SJSA1 (cell line): ENCODE measurements at regions not wholly inside any gene's neighbourhood (a gene's known extent, or its start where the extent isn't known, plus 50 kb on each side); places are given as distances from the start of the nearest gene placed in this dataset.

Experiments
- DNase-seq, 2 experiments: peaks; one replicate each; pipeline ENCODE4 v3.0.0-alpha.2; 2015 to 2020; ENCODE audit warnings: low spot score in 2 of 2, low read depth in 1 of 2
- H3K27ac ChIP-seq: fragments of 250-450 bp; sonication (Bioruptor Pico); 2 replicates; pipeline ENCODE4 v1.5.1; 2020; ENCODE audit warnings: mild to moderate bottlenecking, moderate library complexity
- H3K27me3 ChIP-seq: fragments of 250-450 bp; sonication (Bioruptor Pico); replicated peaks from 2 replicates; pipeline ENCODE4 v1.5.1; 2020; ENCODE audit warnings: mild to moderate bottlenecking, moderate library complexity
- H3K36me3 ChIP-seq: fragments of 250-450 bp; sonication (Bioruptor Pico); 2 replicates; pipeline ENCODE4 v1.5.1; 2020; ENCODE audit warnings: mild to moderate bottlenecking
- H3K4me1 ChIP-seq: fragments of 250-450 bp; sonication (Bioruptor Pico); replicated peaks from 2 replicates; pipeline ENCODE4 v1.6.1; 2021; ENCODE audit warnings: mild to moderate bottlenecking
- H3K4me3 ChIP-seq: fragments of 250-450 bp; sonication (Bioruptor Pico); 2 replicates; pipeline ENCODE4 v1.5.1; 2020; ENCODE audit warnings: mild to moderate bottlenecking
- H3K9me3 ChIP-seq: fragments of 250-450 bp; sonication (Bioruptor Pico); replicated peaks from 2 replicates; pipeline ENCODE4 v1.5.1; 2020; ENCODE audit warnings: mild to moderate bottlenecking

- Histone ChIP-seq H3K27ac (peak overlapping the region; percentile 74), H3K36me3 (no peaks in the 10 kb centered on the region), H3K9me3 (no peaks in the 10 kb centered on the region), H3K27me3 (no peaks in the 10 kb centered on the region), H3K4me3 (peak overlapping the region; percentile 25), H3K4me1 (peaks cover 13% of the 10 kb centered on the region)
- DNase-seq, result peak; percentile 69 to 83
Measured at GRCh38 chr18:67359873-67360838, 156.4 kb downstream of the DSEL start.

- H3K36me3 ChIP-seq, result no peaks in the 10 kb centered on the region
- H3K4me3 ChIP-seq, result no peak overlapping the region
- no peak for DNase-seq
- H3K9me3 ChIP-seq, result no peaks in the 10 kb centered on the region
- H3K27me3 ChIP-seq, result no peaks in the 10 kb centered on the region; the same call in 1 of the 2 replicates
- H3K4me1 ChIP-seq, result peaks cover 13% of the 10 kb centered on the region
- no peak overlapping the region for H3K27ac ChIP-seq
Measured at GRCh38 chr18:67358947-67359346, 157.6 kb downstream of the DSEL start.

GRCh38 chr18:67354692-67355091 is 161.8 kb downstream of the DSEL start:
- H3K27ac ChIP-seq, result no peak overlapping the region
- H3K9me3 ChIP-seq, result no peaks in the 10 kb centered on the region
- H3K4me1 ChIP-seq, result peaks cover 5% of the 10 kb centered on the region
- no peaks in the 10 kb centered on the region; the same call in 1 of the 2 replicates for H3K27me3 ChIP-seq
- H3K36me3 ChIP-seq, result no peaks in the 10 kb centered on the region
- no peak for DNase-seq
- no peak overlapping the region for H3K4me3 ChIP-seq

- no peaks in the 10 kb centered on the region for H3K4me1 ChIP-seq
- no peak for DNase-seq
- H3K9me3 ChIP-seq, result no peaks in the 10 kb centered on the region
- H3K27me3 ChIP-seq, result no peaks in the 10 kb centered on the region; the same call in 1 of the 2 replicates
- H3K36me3 ChIP-seq, result no peaks in the 10 kb centered on the region
- H3K4me3 ChIP-seq, result no peak overlapping the region
- H3K27ac ChIP-seq, result no peak overlapping the region
Measured at GRCh38 chr18:67354091-67354490, 162.4 kb downstream of the DSEL start.

- Histone ChIP-seq H3K27ac (no peak overlapping the region), H3K27me3 (no peaks in the 10 kb centered on the region), H3K4me1 (no peaks in the 10 kb centered on the region), H3K4me3 (no peak overlapping the region), H3K9me3 (no peaks in the 10 kb centered on the region), H3K36me3 (no peaks in the 10 kb centered on the region)
- DNase-seq, result no peak
Measured at GRCh38 chr18:67347438-67347837, 169.1 kb downstream of the DSEL start.

- DNase-seq, result no peak
- H3K9me3 ChIP-seq, result no peaks in the 10 kb centered on the region
- no peak overlapping the region for H3K27ac ChIP-seq
- no peaks in the 10 kb centered on the region for H3K36me3 ChIP-seq
- H3K4me3 ChIP-seq, result no peak overlapping the region
- H3K27me3 ChIP-seq, result no peaks in the 10 kb centered on the region
- no peaks in the 10 kb centered on the region for H3K4me1 ChIP-seq
Measured at GRCh38 chr18:67342159-67342558, 174.4 kb downstream of the DSEL start.

GRCh38 chr18:67337696-67338095 is 178.8 kb downstream of the DSEL start:
- no peaks in the 10 kb centered on the region for H3K27me3 ChIP-seq
- no peak for DNase-seq
- H3K4me3 ChIP-seq, result no peak overlapping the region
- H3K27ac ChIP-seq, result no peak overlapping the region
- no peaks in the 10 kb centered on the region for H3K9me3 ChIP-seq
- H3K36me3 ChIP-seq, result no peaks in the 10 kb centered on the region
- H3K4me1 ChIP-seq, result no peaks in the 10 kb centered on the region

GRCh38 chr18:67331857-67332256 is 184.7 kb downstream of the DSEL start:
- no peak for DNase-seq
- H3K36me3 ChIP-seq, result no peaks in the 10 kb centered on the region
- H3K9me3 ChIP-seq, result no peaks in the 10 kb centered on the region
- no peak overlapping the region for H3K4me3 ChIP-seq
- H3K27ac ChIP-seq, result no peak overlapping the region
- no peaks in the 10 kb centered on the region for H3K27me3 ChIP-seq
- H3K4me1 ChIP-seq, result no peaks in the 10 kb centered on the region

- no peak overlapping the region for H3K4me3 ChIP-seq
- no peaks in the 10 kb centered on the region for H3K9me3 ChIP-seq
- H3K27me3 ChIP-seq, result no peaks in the 10 kb centered on the region
- DNase-seq, result no peak
- no peaks in the 10 kb centered on the region for H3K36me3 ChIP-seq
- H3K4me1 ChIP-seq, result no peaks in the 10 kb centered on the region
- no peak overlapping the region for H3K27ac ChIP-seq
Measured at GRCh38 chr18:67319109-67319508, 197.4 kb downstream of the DSEL start.

- no peak for DNase-seq
- Histone ChIP-seq H3K27ac (no peak overlapping the region), H3K27me3 (no peaks in the 10 kb centered on the region), H3K4me1 (no peaks in the 10 kb centered on the region), H3K9me3 (no peaks in the 10 kb centered on the region), H3K4me3 (no peak overlapping the region), H3K36me3 (no peaks in the 10 kb centered on the region)
Measured at GRCh38 chr18:67318651-67319050, 197.9 kb downstream of the DSEL start.

GRCh38 chr18:67310826-67311225 is 205.7 kb downstream of the DSEL start:
- DNase-seq, result no peak
- Histone ChIP-seq H3K36me3 (no peaks in the 10 kb centered on the region), H3K27ac (no peak overlapping the region), H3K9me3 (no peaks in the 10 kb centered on the region), H3K4me3 (no peak overlapping the region), H3K4me1 (no peaks in the 10 kb centered on the region), H3K27me3 (no peaks in the 10 kb centered on the region)

- H3K9me3 ChIP-seq, result no peaks in the 10 kb centered on the region
- no peaks in the 10 kb centered on the region for H3K36me3 ChIP-seq
- DNase-seq, result no peak
- H3K4me1 ChIP-seq, result no peaks in the 10 kb centered on the region
- no peaks in the 10 kb centered on the region for H3K27me3 ChIP-seq
- H3K4me3 ChIP-seq, result no peak overlapping the region
- no peak overlapping the region for H3K27ac ChIP-seq
Measured at GRCh38 chr18:67308819-67309218, 207.7 kb downstream of the DSEL start.

GRCh38 chr18:67305466-67305865 is 211.1 kb downstream of the DSEL start:
- Histone ChIP-seq H3K9me3 (0 out of 2 replicates have a peak, but pooled peaks cover 2% of the 10 kb centered on the region), H3K4me1 (0 out of 2 replicates have a peak, but pooled peaks cover 5% of the 10 kb centered on the region), H3K27ac (no peak overlapping the region), H3K4me3 (no peak overlapping the region), H3K27me3 (no peaks in the 10 kb centered on the region), H3K36me3 (no peaks in the 10 kb centered on the region)
- no peak for DNase-seq

- H3K27ac ChIP-seq, result peak overlapping the region; percentile 53
- H3K4me3 ChIP-seq, result no peak overlapping the region
- H3K27me3 ChIP-seq, result no peaks in the 10 kb centered on the region
- no peaks in the 10 kb centered on the region for H3K36me3 ChIP-seq
- H3K4me1 ChIP-seq, result 0 out of 2 replicates have a peak, but pooled peaks cover 5% of the 10 kb centered on the region
- H3K9me3 ChIP-seq, result 0 out of 2 replicates have a peak, but pooled peaks cover 3% of the 10 kb centered on the region
- no peak for DNase-seq
Measured at GRCh38 chr18:67302043-67302442, 214.5 kb downstream of the DSEL start.
